A673 (cell line): ENCODE measurements at regions not wholly inside any gene's neighbourhood (a gene's known extent, or its start where the extent isn't known, plus 50 kb on each side); places are given as distances from the start of the nearest gene placed in this dataset.

Experiments
- EZH2 ChIP-seq: fragments of 200-600 bp; sonication (generic); IDR thresholded peaks from 2 replicates; pipeline ENCODE4 v1.6.1; 2017; ENCODE audit warnings: borderline replicate concordance, low read depth, mild to moderate bottlenecking, mixed read lengths, antibody characterized with exemption, low read length; ENCODE audit not compliant: poor library complexity, severe bottlenecking
- TF ChIP-seq, protein P1 (sequence below): fragments of 300-800, 200-600 bp; sonication (generic); conservative IDR thresholded peaks from 2 replicates; pipeline ENCODE4 v1.5.1; 2017; ENCODE audit warnings: low read depth, mild to moderate bottlenecking, antibody characterized with exemption, low read length, moderate library complexity, mixed read lengths

DNA sequence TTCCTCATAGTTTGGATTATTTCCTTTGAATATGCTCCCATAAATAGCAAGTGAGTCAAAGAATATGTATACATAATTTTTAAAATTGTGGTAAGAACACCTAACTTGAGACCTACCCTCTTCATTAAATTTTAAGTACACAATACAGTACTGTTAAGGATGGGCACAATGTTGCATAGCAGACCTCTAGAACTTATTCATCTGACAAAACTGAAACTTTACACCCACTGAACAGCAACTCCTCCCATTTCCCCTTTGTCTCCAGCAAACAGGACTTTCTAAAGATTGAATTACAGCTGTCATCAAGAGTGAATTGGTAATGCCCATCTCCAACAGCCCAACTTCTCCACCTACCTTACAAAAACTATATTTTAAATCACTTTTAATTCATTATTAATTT is 388.9 kb downstream of the HTR1A start:
- TF ChIP-seq, protein P1, sequence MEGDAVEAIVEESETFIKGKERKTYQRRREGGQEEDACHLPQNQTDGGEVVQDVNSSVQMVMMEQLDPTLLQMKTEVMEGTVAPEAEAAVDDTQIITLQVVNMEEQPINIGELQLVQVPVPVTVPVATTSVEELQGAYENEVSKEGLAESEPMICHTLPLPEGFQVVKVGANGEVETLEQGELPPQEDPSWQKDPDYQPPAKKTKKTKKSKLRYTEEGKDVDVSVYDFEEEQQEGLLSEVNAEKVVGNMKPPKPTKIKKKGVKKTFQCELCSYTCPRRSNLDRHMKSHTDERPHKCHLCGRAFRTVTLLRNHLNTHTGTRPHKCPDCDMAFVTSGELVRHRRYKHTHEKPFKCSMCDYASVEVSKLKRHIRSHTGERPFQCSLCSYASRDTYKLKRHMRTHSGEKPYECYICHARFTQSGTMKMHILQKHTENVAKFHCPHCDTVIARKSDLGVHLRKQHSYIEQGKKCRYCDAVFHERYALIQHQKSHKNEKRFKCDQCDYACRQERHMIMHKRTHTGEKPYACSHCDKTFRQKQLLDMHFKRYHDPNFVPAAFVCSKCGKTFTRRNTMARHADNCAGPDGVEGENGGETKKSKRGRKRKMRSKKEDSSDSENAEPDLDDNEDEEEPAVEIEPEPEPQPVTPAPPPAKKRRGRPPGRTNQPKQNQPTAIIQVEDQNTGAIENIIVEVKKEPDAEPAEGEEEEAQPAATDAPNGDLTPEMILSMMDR: no peak
- no peak for TF ChIP-seq EZH2
